H1 (cell line): ENCODE measurements at regions not wholly inside any gene's neighbourhood (a gene's known extent, or its start where the extent isn't known, plus 50 kb on each side); places are given as distances from the start of the nearest gene placed in this dataset.

Source experiments
- CTCF ChIA-PET: fragments of 300-600 bp; sonication (Branson Sonifier 250); formaldehyde crosslinking; loops from one replicate; lab custom pipeline; 2021; ENCODE audit not compliant: partially characterized antibody; lab: Charles Lee
- POLR2A ChIA-PET: fragments of 300-600 bp; sonication (Branson Sonifier 250); formaldehyde crosslinking; loops from one replicate; lab custom pipeline; 2021; ENCODE audit warnings: inconsistent platforms; ENCODE audit not compliant: partially characterized antibody; lab: Charles Lee
- DNase-seq, 2 experiments: peaks; one replicate each; pipeline versions ENCODE4 v3.0.0 to v3.0.0-alpha.2; 2010 to 2022; ENCODE audit warnings: low spot score in 2 of 2, low read depth in 1 of 2, mixed read lengths in 1 of 2
- FAIRE-seq: peaks from 2 replicates; lab custom pipeline; 2011; peaks lifted over from hg19 to GRCh38; lab: Jason Lieb, UNC
- H2AFZ ChIP-seq: 2 replicates; pipeline ENCODE4 v1.8.1; 2012; ENCODE audit warnings: low read length, inconsistent platforms
- H2AK5ac ChIP-seq: 2 replicates; pipeline ENCODE4 v1.6.1; 2013; ENCODE audit warnings: low read depth, low read length
- H2BK120ac ChIP-seq: replicated peaks from 2 replicates; pipeline ENCODE3; 2013; ENCODE audit warnings: low read depth, low read length, inconsistent platforms
- H2BK12ac ChIP-seq: 2 replicates; pipeline ENCODE4 v1.6.1; 2013; ENCODE audit warnings: low read depth, low read length
- H2BK15ac ChIP-seq: 2 replicates; pipeline ENCODE4 v1.6.1; 2013; ENCODE audit warnings: low read length
- H2BK20ac ChIP-seq: 2 replicates; pipeline ENCODE4 v1.6.1; 2013; ENCODE audit warnings: low read length
- H2BK5ac ChIP-seq: 2 replicates; pipeline ENCODE4 v1.6.1; 2013; ENCODE audit warnings: low read depth, low read length
- H3K14ac ChIP-seq: 2 replicates; pipeline ENCODE4 v1.6.1; 2013; ENCODE audit warnings: inconsistent platforms; ENCODE audit not compliant: insufficient read length
- H3K18ac ChIP-seq: 2 replicates; pipeline ENCODE4 v1.6.1; 2013; ENCODE audit warnings: low read length; ENCODE audit errors: extremely low read depth
- H3K23ac ChIP-seq: 2 replicates; pipeline ENCODE4 v1.6.1; 2013; ENCODE audit warnings: inconsistent platforms; ENCODE audit not compliant: insufficient read length
- H3K23me2 ChIP-seq: 2 replicates; pipeline ENCODE4 v1.6.1; 2013; ENCODE audit warnings: low read depth, low read length
- H3K27ac ChIP-seq: 2 replicates; pipeline ENCODE4 v1.6.1; 2011; ENCODE audit warnings: low read depth, low read length, inconsistent platforms
- H3K27me3 ChIP-seq, 4 experiments: replicated peaks in 1 of 4; 1 replicate in 1 of 4; 2 replicates in 3 of 4; pipeline versions ENCODE4 v1.6.1 to v1.8.1; 2011 to 2013; ENCODE audit warnings: low read length in 3 of 4, mild to moderate bottlenecking in 3 of 4, inconsistent platforms in 2 of 4, mixed read lengths in 2 of 4, moderate library complexity in 1 of 4; ENCODE audit not compliant: control insufficient read depth in 3 of 4, insufficient read depth in 3 of 4; ENCODE audit errors: extremely low read depth in 1 of 4
- H3K36me3 ChIP-seq, 4 experiments: 2 replicates each; pipeline versions ENCODE4 v1.6.1 to v1.8.1; 2011 to 2013; ENCODE audit warnings: mild to moderate bottlenecking in 4 of 4, low read length in 3 of 4, moderate library complexity in 2 of 4, control low read depth in 1 of 4, inconsistent platforms in 1 of 4; ENCODE audit not compliant: insufficient read depth in 4 of 4, control insufficient read depth in 2 of 4
- H3K4ac ChIP-seq: replicated peaks from 2 replicates; pipeline ENCODE3; 2013; ENCODE audit warnings: low read length, low read depth, mixed read lengths, inconsistent platforms; ENCODE audit not compliant: insufficient read length
- H3K4me1 ChIP-seq, 4 experiments: replicated peaks in 1 of 4; 1 replicate in 1 of 4; 2 replicates in 3 of 4; pipeline versions ENCODE4 v1.6.1 to v1.8.1; 2011 to 2013; ENCODE audit warnings: low read length in 3 of 4, inconsistent platforms in 2 of 4, mixed read lengths in 1 of 4; ENCODE audit not compliant: insufficient read depth in 4 of 4, control insufficient read depth in 3 of 4
- H3K4me2 ChIP-seq, 2 experiments: 2 replicates each; pipeline versions ENCODE4 v1.6.1 to v1.8.1; 2011 to 2013; ENCODE audit warnings: low read depth in 2 of 2, low read length in 2 of 2, control low read depth in 1 of 2, inconsistent platforms in 1 of 2, mild to moderate bottlenecking in 1 of 2; ENCODE audit not compliant: insufficient read depth in 1 of 2
- H3K4me3 ChIP-seq, 4 experiments: fragments of 200-600, 300-600 bp in 1 of 4; sonication (generic), shearing (Covaris generic), sonication (Bioruptor Twin) in 1 of 4; 2 replicates each; pipeline versions ENCODE4 v1.5.1 to v1.8.1; 2011 to 2016; ENCODE audit warnings: low read length in 4 of 4, low read depth in 3 of 4, control low read depth in 2 of 4, inconsistent platforms in 2 of 4, mild to moderate bottlenecking in 2 of 4, mixed read lengths in 1 of 4, moderate library complexity in 1 of 4; ENCODE audit not compliant: insufficient read depth in 2 of 4; ENCODE audit errors: extremely low read depth in 1 of 4
- H3K56ac ChIP-seq: replicated peaks from 2 replicates; pipeline ENCODE3; 2013; ENCODE audit warnings: low read depth, mild to moderate bottlenecking, mixed read lengths, low read length, inconsistent platforms; ENCODE audit not compliant: insufficient read length
- H3K79me1 ChIP-seq: 2 replicates; pipeline ENCODE4 v1.6.1; 2013; ENCODE audit warnings: low read depth, low read length, control low read depth
- H3K79me2 ChIP-seq, 2 experiments: 2 replicates each; pipeline versions ENCODE4 v1.6.1 to v1.8.1; 2012 to 2013; ENCODE audit warnings: low read length in 2 of 2, mild to moderate bottlenecking in 2 of 2, inconsistent platforms in 1 of 2; ENCODE audit not compliant: insufficient read depth in 2 of 2, control insufficient read depth in 1 of 2
- H3K9ac ChIP-seq, 4 experiments: replicated peaks in 1 of 4; 1 replicate in 1 of 4; 2 replicates in 3 of 4; pipeline versions ENCODE4 v1.6.1 to v1.8.1; 2011 to 2013; ENCODE audit warnings: low read depth in 3 of 4, low read length in 3 of 4, control low read depth in 2 of 4, mild to moderate bottlenecking in 2 of 4, moderate library complexity in 2 of 4, inconsistent platforms in 1 of 4; ENCODE audit errors: extremely low read depth in 1 of 4
- H3K9me3 ChIP-seq, 2 experiments: 2 replicates each; pipeline versions ENCODE4 v1.6.1 to v1.8.1; 2012 to 2013; ENCODE audit warnings: mild to moderate bottlenecking in 2 of 2, moderate library complexity in 2 of 2, control low read depth in 1 of 2, inconsistent platforms in 1 of 2, low read depth in 1 of 2, low read length in 1 of 2, mixed read lengths in 1 of 2; ENCODE audit not compliant: insufficient read depth in 2 of 2
- H4K20me1 ChIP-seq, 2 experiments: replicated peaks in 1 of 2; 2 replicates each; pipeline versions ENCODE3 to v1.8.1; 2011 to 2013; ENCODE audit warnings: inconsistent platforms in 2 of 2, low read length in 2 of 2, mild to moderate bottlenecking in 1 of 2; ENCODE audit not compliant: insufficient read depth in 2 of 2, control insufficient read depth in 1 of 2
- H4K5ac ChIP-seq: 2 replicates; pipeline ENCODE4 v1.6.1; 2013; ENCODE audit warnings: low read length, low read depth, mixed read lengths, inconsistent platforms; ENCODE audit not compliant: insufficient read length
- H4K8ac ChIP-seq: 2 replicates; pipeline ENCODE4 v1.8.0; 2013; ENCODE audit warnings: mild to moderate bottlenecking, moderate library complexity, low read length, inconsistent platforms; ENCODE audit not compliant: insufficient read depth; ENCODE audit errors: extremely low read depth
- H4K91ac ChIP-seq: replicated peaks from 2 replicates; pipeline ENCODE3; 2013; ENCODE audit warnings: low read length, mixed read lengths, inconsistent platforms; ENCODE audit not compliant: insufficient read length
- BRCA1 ChIP-seq: IDR thresholded peaks from 2 replicates; pipeline ENCODE4 v1.6.1; 2012; ENCODE audit warnings: low read depth, low read length, improper control_type of control experiment
- CEBPB ChIP-seq: IDR thresholded peaks from 2 replicates; pipeline ENCODE4 v1.6.1; 2012; ENCODE audit warnings: low read depth, low read length
- CHD1 ChIP-seq: IDR thresholded peaks from 2 replicates; pipeline ENCODE4 v1.6.1; 2012; ENCODE audit warnings: low read depth, low read length, improper control_type of control experiment
- PHF8 ChIP-seq: fragments of 200-600 bp; sonication (generic); conservative IDR thresholded peaks from 2 replicates; pipeline ENCODE4 v1.7.1; 2012; ENCODE audit warnings: low read depth, mild to moderate bottlenecking, inconsistent platforms, low read length, moderate library complexity
- POU5F1 ChIP-seq: IDR thresholded peaks from 2 replicates; pipeline ENCODE4 v1.6.1; 2011; ENCODE audit warnings: low read depth, mild to moderate bottlenecking, low read length, moderate library complexity
- SIN3A ChIP-seq, 2 experiments: IDR thresholded peaks in 1 of 2; conservative IDR thresholded peaks in 1 of 2; 2 replicates each; pipeline ENCODE4 v1.6.1; 2011 to 2012; ENCODE audit warnings: low read length in 2 of 2, improper control_type of control experiment in 1 of 2, low read depth in 1 of 2, mild to moderate bottlenecking in 1 of 2
- TEAD4 ChIP-seq: IDR thresholded peaks from 2 replicates; pipeline ENCODE4 v1.6.1; 2012; ENCODE audit warnings: low read depth, low read length, inconsistent platforms, mixed read lengths
- ZNF274 ChIP-seq: IDR thresholded peaks from 2 replicates; pipeline ENCODE4 v1.7.0; 2012; ENCODE audit warnings: low read length, borderline replicate concordance; ENCODE audit errors: extremely low read depth
- WGBS, 2 experiments: shearing (Covaris generic) in 1 of 2; methylation state at CpG; one replicate each; pipeline versions ENCODE4 v1.1.6 to v1.1.7; 2013 to 2015; ENCODE audit warnings: low lambda C conversion rate in 2 of 2, mixed read lengths in 2 of 2, inconsistent platforms in 1 of 2, low coverage in 1 of 2, missing lambda C conversion rate in 1 of 2; ENCODE audit not compliant: insufficient replicate concordance in 2 of 2, insufficient coverage in 1 of 2, insufficient read length in 1 of 2; ENCODE audit errors: extremely low coverage in 1 of 2, missing lambda C conversion rate in 1 of 2; 5-methylcytosine and 5-hydroxymethylcytosine counted together

DNA sequence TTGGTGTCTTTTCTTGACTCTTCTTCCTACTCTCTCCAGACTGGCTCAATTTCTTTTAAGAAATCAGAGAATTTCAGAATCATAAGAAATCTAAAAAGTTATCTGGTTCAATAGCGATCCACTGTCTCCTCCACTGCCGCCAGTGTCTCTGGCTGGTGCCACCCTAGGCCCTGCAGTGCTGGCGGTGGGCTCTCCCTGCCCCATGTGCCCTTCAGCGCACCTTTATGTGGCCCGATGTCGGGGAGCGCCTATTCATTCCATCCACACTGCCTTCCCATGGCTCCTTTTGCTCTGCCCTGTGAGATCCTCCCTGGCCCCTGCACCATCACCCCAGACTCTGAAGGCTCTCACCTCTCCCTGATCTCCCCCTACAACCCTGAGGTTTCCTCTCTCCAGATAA is 62.8 kb downstream of the TBXT start:
- H3K18ac ChIP-seq, result no peak overlapping the region
- no peaks in the 10 kb centered on the region for H4K20me1 ChIP-seq
- H3K23ac ChIP-seq, result no peak overlapping the region
- H3K79me2 ChIP-seq, result no peaks in the 10 kb centered on the region
- no peaks in the 10 kb centered on the region for H3K23me2 ChIP-seq
- H3K9ac ChIP-seq, result no peak overlapping the region
- H4K8ac ChIP-seq, result no peak overlapping the region
- H2BK12ac ChIP-seq, result no peak overlapping the region
- WGBS, 2 experiments, result 87% methylated on average over 7 of the region's 7 CpGs; no CpG with 5 or more reads in 1 of the 2 experiments
- H3K4me1 ChIP-seq, result no peaks in the 10 kb centered on the region
- no peak overlapping the region for H3K27ac ChIP-seq
- H3K79me1 ChIP-seq, result no peaks in the 10 kb centered on the region
- no peak overlapping the region for H2AK5ac ChIP-seq
- H3K56ac ChIP-seq, result no peak overlapping the region
- no peak overlapping the region for H4K5ac ChIP-seq
- H3K4me3 ChIP-seq, result no peak overlapping the region
- no peak overlapping the region for H2BK120ac ChIP-seq
- H2AFZ ChIP-seq, result no peak overlapping the region
- H3K4me2 ChIP-seq, result no peak overlapping the region
- H3K27me3 ChIP-seq, result no peaks in the 10 kb centered on the region; a peak in 1 of 7 replicates
- H2BK20ac ChIP-seq, result no peak overlapping the region
- H3K9me3 ChIP-seq, result peaks cover 11 to 16% of the 10 kb centered on the region in 2 experiments; a peak in 3 of 4 replicates
- no peaks in the 10 kb centered on the region for H3K36me3 ChIP-seq
- no peak for DNase-seq
- no peak overlapping the region for H3K4ac ChIP-seq
- no peak for FAIRE-seq
- H4K91ac ChIP-seq, result no peak overlapping the region
- no peak overlapping the region for H2BK5ac ChIP-seq
- ChIA-PET POLR2A (no interaction called here), CTCF (interaction anchor here (0.9 to 6.4 kb wide), 21 partner anchors 9 to 380 kb away, joined by 3 to 111 read pairs (median 5); no protein-coding TSS in a partner anchor)
- H2BK15ac ChIP-seq, result no peak overlapping the region
- no peak overlapping the region for H3K14ac ChIP-seq
- TF ChIP-seq SIN3A (conservative IDR thresholded peaks at IDR 0.05 in 1 of 2, IDR thresholded peaks at IDR 0.05 in 1 of 2; ENCODE audit: low read depth in 1 of 2, low read length in 2 of 2) (no peak), CEBPB (no peak), CHD1 (no peak), BRCA1 (no peak), TEAD4 (no peak), PHF8 (no peak), POU5F1 (no peak), ZNF274 (no peak)
